RWPE2 (cell line): ENCODE measurements at regions not wholly inside any gene's neighbourhood (a gene's known extent, or its start where the extent isn't known, plus 50 kb on each side); places are given as distances from the start of the nearest gene placed in this dataset.

Experiments
- ATAC-seq: fragments of 200-7000 bp; cut with Tn5 transposase; 3 replicates; pipeline ENCODE4 v1.9.1; 2021; ENCODE audit warnings: low read depth
- DNase-seq: peaks from one replicate; pipeline ENCODE4 v3.0.0-alpha.2; 2020; ENCODE audit warnings: low spot score
- H3K27ac ChIP-seq: fragments of 450-650 bp; 2 replicates; pipeline ENCODE4 v1.5.1; 2017; ENCODE audit warnings: mild to moderate bottlenecking; ENCODE audit not compliant: poor library complexity, severe bottlenecking
- H3K27me3 ChIP-seq: fragments of 250-450 bp; sonication (Bioruptor Pico); 2 replicates; pipeline ENCODE4 v1.5.1; 2021; ENCODE audit warnings: mild to moderate bottlenecking, moderate library complexity; ENCODE audit not compliant: insufficient read depth, poor library complexity, severe bottlenecking
- H3K36me3 ChIP-seq: fragments of 250-450 bp; sonication (Bioruptor Pico); 2 replicates; pipeline ENCODE4 v1.5.1; 2020; ENCODE audit warnings: low read depth, mild to moderate bottlenecking, moderate library complexity
- H3K4me1 ChIP-seq: fragments of 250-450 bp; sonication (Bioruptor Pico); 2 replicates; pipeline ENCODE4 v1.5.1; 2021; ENCODE audit warnings: mild to moderate bottlenecking, moderate library complexity; ENCODE audit not compliant: insufficient read depth, poor library complexity, severe bottlenecking
- H3K4me3 ChIP-seq: fragments of 250-450 bp; sonication (Bioruptor Pico); 2 replicates; pipeline ENCODE4 v1.5.1; 2021; ENCODE audit warnings: mild to moderate bottlenecking, moderate library complexity; ENCODE audit not compliant: severe bottlenecking
- H3K9me3 ChIP-seq: fragments of 250-450 bp; sonication (Bioruptor Pico); 2 replicates; pipeline ENCODE4 v1.5.1; 2021; ENCODE audit warnings: mild to moderate bottlenecking, moderate library complexity; ENCODE audit not compliant: severe bottlenecking
- TF ChIP-seq, protein P1 (sequence below): fragments of 450-650 bp; IDR thresholded peaks from one replicate; pipeline ENCODE4 v1.5.1; 2017; ENCODE audit warnings: mild to moderate bottlenecking, moderate library complexity; ENCODE audit not compliant: poor library complexity, severe bottlenecking

DNA sequence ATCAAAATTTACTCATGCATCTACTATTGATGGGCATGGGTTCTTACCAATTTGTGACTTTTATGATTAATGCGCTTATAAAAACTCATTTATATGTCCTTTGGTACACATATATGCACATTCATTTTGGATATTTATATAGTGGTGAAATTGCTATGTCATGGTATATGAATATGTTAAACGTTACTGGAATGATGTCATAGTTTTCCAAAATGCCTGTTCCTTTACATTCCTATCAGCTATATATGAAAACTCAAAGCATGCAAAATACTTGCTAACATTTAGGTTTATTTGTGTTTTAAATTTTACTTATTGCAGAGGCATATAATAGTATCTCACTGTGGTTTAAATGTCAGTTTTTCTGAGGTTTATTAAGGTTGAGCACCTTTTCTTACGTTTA, 1403.1 kb downstream of the HACE1 start:
- no peak for ATAC-seq
- H3K4me3 ChIP-seq: no peak overlapping the region
- peaks cover 2% of the 10 kb centered on the region for H3K9me3 ChIP-seq
- H3K36me3 ChIP-seq: no peaks in the 10 kb centered on the region
- TF ChIP-seq, protein P1, sequence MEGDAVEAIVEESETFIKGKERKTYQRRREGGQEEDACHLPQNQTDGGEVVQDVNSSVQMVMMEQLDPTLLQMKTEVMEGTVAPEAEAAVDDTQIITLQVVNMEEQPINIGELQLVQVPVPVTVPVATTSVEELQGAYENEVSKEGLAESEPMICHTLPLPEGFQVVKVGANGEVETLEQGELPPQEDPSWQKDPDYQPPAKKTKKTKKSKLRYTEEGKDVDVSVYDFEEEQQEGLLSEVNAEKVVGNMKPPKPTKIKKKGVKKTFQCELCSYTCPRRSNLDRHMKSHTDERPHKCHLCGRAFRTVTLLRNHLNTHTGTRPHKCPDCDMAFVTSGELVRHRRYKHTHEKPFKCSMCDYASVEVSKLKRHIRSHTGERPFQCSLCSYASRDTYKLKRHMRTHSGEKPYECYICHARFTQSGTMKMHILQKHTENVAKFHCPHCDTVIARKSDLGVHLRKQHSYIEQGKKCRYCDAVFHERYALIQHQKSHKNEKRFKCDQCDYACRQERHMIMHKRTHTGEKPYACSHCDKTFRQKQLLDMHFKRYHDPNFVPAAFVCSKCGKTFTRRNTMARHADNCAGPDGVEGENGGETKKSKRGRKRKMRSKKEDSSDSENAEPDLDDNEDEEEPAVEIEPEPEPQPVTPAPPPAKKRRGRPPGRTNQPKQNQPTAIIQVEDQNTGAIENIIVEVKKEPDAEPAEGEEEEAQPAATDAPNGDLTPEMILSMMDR: no peak
- H3K27me3 ChIP-seq: no peaks in the 10 kb centered on the region
- H3K4me1 ChIP-seq: no peaks in the 10 kb centered on the region
- no peak for DNase-seq
- no peak overlapping the region for H3K27ac ChIP-seq

DNA sequence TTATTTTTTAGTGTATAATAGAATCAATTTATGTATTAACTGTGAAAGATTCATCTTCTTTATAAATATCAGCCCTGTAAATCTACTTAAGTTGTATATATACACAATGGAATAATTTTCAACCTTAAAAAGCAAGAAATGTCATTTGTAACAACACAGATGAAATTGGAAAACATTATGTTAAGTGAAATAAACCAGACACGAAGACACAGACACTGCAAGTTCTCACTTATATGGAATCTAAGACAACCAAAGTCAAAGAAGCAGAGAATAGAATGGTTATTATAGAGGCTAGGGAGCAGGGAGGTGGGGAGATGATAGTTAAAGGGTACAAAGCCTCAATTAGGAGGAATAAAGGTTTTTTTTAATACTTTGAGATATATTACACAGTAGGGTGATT, 1404.4 kb downstream of the HACE1 start:
- H3K4me1 ChIP-seq: no peaks in the 10 kb centered on the region
- no peaks in the 10 kb centered on the region for H3K27me3 ChIP-seq
- TF ChIP-seq, protein P1: no peak
- no peaks in the 10 kb centered on the region for H3K36me3 ChIP-seq
- H3K9me3 ChIP-seq: peaks cover 2% of the 10 kb centered on the region
- no peak for DNase-seq
- no peak for ATAC-seq
- H3K27ac ChIP-seq: no peak overlapping the region
- H3K4me3 ChIP-seq: no peak overlapping the region

DNA sequence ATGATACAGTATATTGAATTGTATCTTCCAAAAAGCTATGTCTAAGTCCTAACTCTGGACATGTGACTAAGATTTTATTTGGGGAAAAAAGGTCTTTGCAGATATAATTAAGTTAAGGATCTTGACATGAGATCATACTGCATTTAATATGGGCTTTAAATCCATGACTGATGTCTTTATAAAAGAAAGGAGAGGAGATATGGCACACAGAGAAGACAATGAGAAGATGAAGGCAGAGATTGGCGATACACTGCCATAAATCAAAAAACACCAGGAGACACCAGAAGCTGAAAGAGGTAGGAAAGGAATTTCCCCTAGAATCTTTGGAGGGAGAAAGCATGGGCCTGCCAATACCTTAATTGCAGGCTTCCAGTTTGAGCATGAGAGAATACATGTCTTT, 1450.2 kb downstream of the HACE1 start:
- Histone ChIP-seq H3K36me3 (no peaks in the 10 kb centered on the region), H3K27ac (no peak overlapping the region), H3K9me3 (no peaks in the 10 kb centered on the region), H3K27me3 (no peaks in the 10 kb centered on the region), H3K4me1 (no peaks in the 10 kb centered on the region), H3K4me3 (no peak overlapping the region)
- DNase-seq (no peak), ATAC-seq (no peak)
- TF ChIP-seq, protein P1: no peak

DNA sequence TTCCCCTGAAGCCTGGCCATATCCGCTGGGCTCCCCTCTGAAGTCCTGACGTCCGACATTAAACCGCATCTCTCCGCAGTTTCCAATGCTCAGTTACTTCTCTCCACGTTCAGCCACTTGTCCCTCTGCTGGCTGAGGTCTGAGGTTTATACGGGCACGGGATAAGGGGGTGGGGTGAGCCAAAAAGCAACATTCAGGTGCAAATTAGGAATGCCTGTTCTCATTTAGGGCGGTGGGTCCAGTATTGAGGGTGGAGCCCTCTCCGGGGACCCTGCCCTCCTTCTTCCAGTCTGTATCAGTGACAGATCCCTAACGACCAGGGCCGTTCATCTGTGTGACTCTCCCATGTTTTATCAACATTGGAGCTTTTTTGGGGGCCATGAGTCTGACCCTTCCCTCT, 1454.4 kb downstream of the HACE1 start:
- Histone ChIP-seq H3K27ac (no peak overlapping the region), H3K4me1 (no peaks in the 10 kb centered on the region), H3K4me3 (no peak overlapping the region), H3K9me3 (no peaks in the 10 kb centered on the region), H3K36me3 (no peaks in the 10 kb centered on the region), H3K27me3 (no peaks in the 10 kb centered on the region)
- DNase-seq (no peak), ATAC-seq (no peak)
- TF ChIP-seq, protein P1: no peak

DNA sequence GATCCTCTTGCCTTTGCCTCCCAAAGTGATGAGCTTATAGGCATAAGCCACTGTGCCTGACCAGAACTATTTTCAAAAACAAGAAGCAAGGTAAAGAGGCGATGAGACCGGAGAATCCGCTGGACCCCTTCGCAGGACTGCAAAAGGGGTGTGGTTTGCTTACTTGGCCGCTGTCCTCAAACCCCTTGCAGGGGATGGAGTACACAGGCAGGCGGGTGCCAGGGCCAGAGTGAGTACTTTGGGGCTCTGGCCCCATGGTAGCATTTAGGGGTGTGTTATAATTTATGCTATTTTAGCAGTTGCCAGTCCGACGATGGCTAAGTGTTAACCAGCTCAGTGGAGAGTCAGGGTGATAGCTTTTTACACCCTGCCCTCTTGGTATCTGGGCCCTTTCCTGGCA, 1454.9 kb downstream of the HACE1 start:
- no peaks in the 10 kb centered on the region for H3K36me3 ChIP-seq
- no peaks in the 10 kb centered on the region for H3K4me1 ChIP-seq
- H3K4me3 ChIP-seq: no peak overlapping the region
- no peak for ATAC-seq
- H3K9me3 ChIP-seq: no peaks in the 10 kb centered on the region
- TF ChIP-seq, protein P1: no peak
- DNase-seq: no peak
- no peaks in the 10 kb centered on the region for H3K27me3 ChIP-seq
- no peak overlapping the region for H3K27ac ChIP-seq
